GM12878 (cell line): ENCODE measurements at regions not wholly inside any gene's neighbourhood (a gene's known extent, or its start where the extent isn't known, plus 50 kb on each side); places are given as distances from the start of the nearest gene placed in this dataset.

Source experiments
- ATAC-seq: fragments of 200-7000 bp; cut with Tn5 transposase; 3 replicates; pipeline ENCODE4 v1.9.1; 2020; ENCODE audit warnings: mild to moderate bottlenecking, moderate library complexity
- BruUV-seq: library from RNA; stranded (reverse); fragments of 400-500 nt; replicated peaks from 2 replicates; lab custom pipeline; 2021; lab: Mats Ljungman, UMichigan
- CTCF ChIA-PET: fragments of 300-600 bp; sonication (Branson Sonifier 250); formaldehyde crosslinking; extraction: SDS; loops from one replicate; lab custom pipeline; 2021; ENCODE audit warnings: inconsistent platforms; lab: Yijun Ruan, JAX
- POLR2A ChIA-PET: fragments of 350-600 bp; formaldehyde crosslinking; extraction: SDS; loops from one replicate; lab custom pipeline; 2021; ENCODE audit warnings: inconsistent platforms; lab: Charles Lee
- RAD21 ChIA-PET: fragments of 300-600 bp; sonication (Branson Sonifier 250); formaldehyde crosslinking; loops from one replicate; lab custom pipeline; 2023; ENCODE audit warnings: antibody characterized with exemption; ENCODE audit not compliant: unreplicated experiment; lab: Charles Lee
- SMC1A ChIA-PET: fragments of 300-600 bp; sonication (Branson Sonifier 250); formaldehyde crosslinking; loops from one replicate; lab custom pipeline; 2023; ENCODE audit not compliant: unreplicated experiment, uncharacterized antibody; lab: Charles Lee
- DNase-seq: peaks from one replicate; pipeline ENCODE4 v3.0.0-alpha.2; 2011; ENCODE audit warnings: low read depth, low spot score
- FAIRE-seq: peaks from 3 replicates; lab custom pipeline; 2011; peaks lifted over from hg19 to GRCh38; lab: Jason Lieb, UNC
- H2AFZ ChIP-seq: 2 replicates; pipeline ENCODE4 v1.6.0; 2011; ENCODE audit warnings: low read depth, low read length, control low read depth; ENCODE audit not compliant: control insufficient read depth
- H3K27ac ChIP-seq: 2 replicates; pipeline ENCODE4 v1.5.1; 2011; ENCODE audit warnings: control low read depth; ENCODE audit not compliant: control insufficient read depth, insufficient read depth
- H3K27me3 ChIP-seq, 2 experiments: replicated peaks in 1 of 2; 2 replicates each; pipeline versions ENCODE4 v1.6.0 to v1.6.1; 2011; ENCODE audit warnings: low read length in 1 of 2; ENCODE audit not compliant: control insufficient read depth in 2 of 2, insufficient read depth in 2 of 2
- H3K36me3 ChIP-seq, 2 experiments: 2 replicates each; pipeline ENCODE4 v1.5.1; 2011; ENCODE audit warnings: low read length in 1 of 2; ENCODE audit not compliant: control insufficient read depth in 2 of 2, insufficient read depth in 2 of 2
- H3K4me1 ChIP-seq: 2 replicates; pipeline ENCODE4 v1.6.1; 2011; ENCODE audit warnings: mild to moderate bottlenecking, low read length, moderate library complexity, mixed read lengths; ENCODE audit not compliant: control insufficient read depth, insufficient read depth
- H3K4me2 ChIP-seq: 2 replicates; pipeline ENCODE4 v1.6.0; 2011; ENCODE audit warnings: control low read depth; ENCODE audit not compliant: control insufficient read depth, insufficient read depth
- H3K4me3 ChIP-seq: fragments of 200-600 bp; sonication (generic); 2 replicates; pipeline ENCODE4 v1.5.1; 2016
- H3K79me2 ChIP-seq: 2 replicates; pipeline ENCODE4 v1.6.0; 2011; ENCODE audit warnings: low read length; ENCODE audit not compliant: control insufficient read depth, insufficient read depth
- H3K9ac ChIP-seq: 2 replicates; pipeline ENCODE4 v1.8.0; 2011; ENCODE audit warnings: low read length, control low read depth, mixed read lengths; ENCODE audit not compliant: control insufficient read depth, insufficient read depth
- H3K9me3 ChIP-seq: replicated peaks from 3 replicates; pipeline ENCODE4 v1.5.1; 2011; ENCODE audit warnings: mild to moderate bottlenecking, low read length; ENCODE audit not compliant: control insufficient read depth, insufficient read depth
- H4K20me1 ChIP-seq: 2 replicates; pipeline ENCODE4 v1.6.0; 2011; ENCODE audit not compliant: control insufficient read depth, insufficient read depth
- FOXK2 ChIP-seq: fragments of 450-650 bp; IDR thresholded peaks from 2 replicates; pipeline ENCODE4 v1.6.1; 2017; ENCODE audit warnings: mild to moderate bottlenecking, moderate library complexity
- JUNB ChIP-seq: IDR thresholded peaks from 2 replicates; pipeline ENCODE4 v1.6.1; 2016; ENCODE audit warnings: antibody characterized with exemption, mild to moderate bottlenecking
- KAT2A ChIP-seq: conservative IDR thresholded peaks from 2 replicates; pipeline ENCODE4 v1.6.1; 2011; ENCODE audit warnings: low read depth, low read length; ENCODE audit not compliant: control insufficient read depth
- NR2C1 ChIP-seq: fragments of 450-650 bp; IDR thresholded peaks from 2 replicates; pipeline ENCODE4 v1.6.1; 2017; ENCODE audit warnings: antibody characterized with exemption, mild to moderate bottlenecking, moderate library complexity
- ZNF217 ChIP-seq: fragments of 450-650 bp; IDR thresholded peaks from 2 replicates; pipeline ENCODE4 v1.6.1; 2017; ENCODE audit warnings: antibody characterized with exemption, mild to moderate bottlenecking
- WGBS: methylation state at CpG from one replicate; pipeline ENCODE4 v1.1.6; 2016; ENCODE audit warnings: low lambda C conversion rate; ENCODE audit not compliant: insufficient replicate concordance, insufficient coverage; ENCODE audit errors: missing lambda C conversion rate; 5-methylcytosine and 5-hydroxymethylcytosine counted together
- in situ Hi-C: fragments of 300-500 bp; cut with MboI; formaldehyde crosslinking; loops from 9 replicates; pipeline ENCODE4 v1.14.3; 2018; ENCODE audit warnings: mixed read lengths
- intact Hi-C: fragments of 100-400 bp; cut with micrococcal nuclease; formaldehyde crosslinking; loops from one replicate; pipeline ENCODE4 v1.14.2; 2022; ENCODE audit not compliant: unreplicated experiment
- TF ChIP-seq, protein P1 (sequence below): fragments of 450-650 bp; IDR thresholded peaks from 2 replicates; pipeline ENCODE4 v1.6.1; 2017; ENCODE audit warnings: mild to moderate bottlenecking, low read depth, inconsistent platforms; ENCODE audit not compliant: poor library complexity, severe bottlenecking

DNA sequence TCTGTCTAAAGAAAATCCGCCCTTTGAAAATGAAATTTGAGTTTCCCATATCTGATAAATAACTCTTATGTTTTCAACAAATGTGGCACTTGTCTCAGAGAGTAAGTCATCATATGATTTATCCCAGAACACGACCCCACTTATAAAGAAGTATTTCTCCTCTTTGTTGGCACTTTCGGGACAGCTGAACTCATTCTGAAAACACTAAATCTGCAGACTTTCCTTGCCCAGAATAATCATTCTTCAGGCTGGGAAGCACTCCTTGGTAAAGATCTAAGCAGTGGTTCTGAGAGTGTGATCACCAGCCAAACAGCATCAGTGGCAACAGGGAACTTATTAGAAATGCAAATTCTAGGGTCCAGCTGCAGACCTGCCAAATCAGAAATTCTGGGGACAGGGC, 532.2 kb upstream of the API5 start:
- H3K36me3 ChIP-seq, result no peaks in the 10 kb centered on the region
- no peak overlapping the region for H2AFZ ChIP-seq
- H3K27me3 ChIP-seq, result no peaks in the 10 kb centered on the region
- H3K9me3 ChIP-seq, result no peaks in the 10 kb centered on the region
- 0% methylated on average over 3 of the region's 3 CpGs for WGBS
- no peak overlapping the region for H3K4me3 ChIP-seq
- DNase-seq (no peak), ATAC-seq (no peak), FAIRE-seq (no peak)
- BruUV-seq, result no TSS peak
- H3K9ac ChIP-seq, result no peak overlapping the region
- POLR2A ChIA-PET, result no interaction called here
- SMC1A ChIA-PET, result interaction anchor here (0.8 kb wide), 1 partner anchor 11 kb away, joined by 3 read pairs; no protein-coding TSS in a partner anchor
- H4K20me1 ChIP-seq, result no peaks in the 10 kb centered on the region
- RAD21 ChIA-PET, result no interaction called here
- intact Hi-C loops (loop anchor here (10.0 kb wide), 1 partner anchor 385 kb away; no protein-coding TSS in a partner anchor), in situ Hi-C loops (loop anchor here (5.0 kb wide), 1 partner anchor 503 kb away; no protein-coding TSS in a partner anchor)
- no peak overlapping the region for H3K4me2 ChIP-seq
- no peaks in the 10 kb centered on the region for H3K79me2 ChIP-seq
- H3K27ac ChIP-seq, result no peak overlapping the region
- H3K4me1 ChIP-seq, result no peaks in the 10 kb centered on the region
- TF ChIP-seq KAT2A (no peak), NR2C1 (no peak), ZNF217 (no peak), FOXK2 (no peak), JUNB (no peak)
- TF ChIP-seq, protein P1, sequence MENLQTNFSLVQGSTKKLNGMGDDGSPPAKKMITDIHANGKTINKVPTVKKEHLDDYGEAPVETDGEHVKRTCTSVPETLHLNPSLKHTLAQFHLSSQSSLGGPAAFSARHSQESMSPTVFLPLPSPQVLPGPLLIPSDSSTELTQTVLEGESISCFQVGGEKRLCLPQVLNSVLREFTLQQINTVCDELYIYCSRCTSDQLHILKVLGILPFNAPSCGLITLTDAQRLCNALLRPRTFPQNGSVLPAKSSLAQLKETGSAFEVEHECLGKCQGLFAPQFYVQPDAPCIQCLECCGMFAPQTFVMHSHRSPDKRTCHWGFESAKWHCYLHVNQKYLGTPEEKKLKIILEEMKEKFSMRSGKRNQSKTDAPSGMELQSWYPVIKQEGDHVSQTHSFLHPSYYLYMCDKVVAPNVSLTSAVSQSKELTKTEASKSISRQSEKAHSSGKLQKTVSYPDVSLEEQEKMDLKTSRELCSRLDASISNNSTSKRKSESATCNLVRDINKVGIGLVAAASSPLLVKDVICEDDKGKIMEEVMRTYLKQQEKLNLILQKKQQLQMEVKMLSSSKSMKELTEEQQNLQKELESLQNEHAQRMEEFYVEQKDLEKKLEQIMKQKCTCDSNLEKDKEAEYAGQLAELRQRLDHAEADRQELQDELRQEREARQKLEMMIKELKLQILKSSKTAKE, result no peak
- CTCF ChIA-PET, result interaction anchor here (1.3 kb wide), 1 partner anchor 9 kb away, joined by 4 read pairs; no protein-coding TSS in a partner anchor
